ENCODE measurements at regions not wholly inside any gene's neighbourhood (a gene's known extent, or its start where the extent isn't known, plus 50 kb on each side); places are given as distances from the start of the nearest gene placed in this dataset.

DNA sequence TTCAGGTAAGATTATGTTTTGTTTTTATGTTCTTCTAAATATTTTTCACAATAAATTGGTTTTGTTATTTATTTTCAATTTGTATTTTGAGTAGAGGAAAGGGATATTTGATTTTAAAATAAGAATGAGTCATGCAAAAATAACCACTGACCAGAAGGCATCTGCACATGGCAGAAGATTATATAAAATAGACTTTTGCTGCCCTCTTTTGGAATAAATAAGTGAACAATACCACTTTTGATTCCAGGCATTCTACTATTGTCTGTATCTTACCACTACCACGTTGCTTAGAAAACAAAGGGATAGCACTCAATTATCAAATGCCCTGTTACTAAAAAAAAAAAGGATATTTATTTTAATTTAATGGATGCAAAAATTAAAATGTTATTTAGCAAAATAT lies 227.3 kb upstream of the ITGA1 start:
- Histone ChIP-seq H3K4me1 (ENCODE audit: control insufficient read depth, low read length) (no peaks in the 10 kb centered on the region), H3K27ac (ENCODE audit: low read depth, low read length) (no peak overlapping the region), H3K27me3 (ENCODE audit: control insufficient read depth, low read length) (no peaks in the 10 kb centered on the region), H3K4me2 (ENCODE audit: low read length) (no peak overlapping the region), H4K20me1 (ENCODE audit: control insufficient read depth, insufficient read depth, low read depth, low read length) (no peaks in the 10 kb centered on the region), H3K36me3 (ENCODE audit: control insufficient read depth, low read length) (no peaks in the 10 kb centered on the region), H3K4me3 (ENCODE audit: low read length) (no peak overlapping the region), H3K79me2 (ENCODE audit: control insufficient read depth, low read length) (no peaks in the 10 kb centered on the region), H3K9me3 (ENCODE audit: control insufficient read depth, insufficient read depth, low read length) (no peaks in the 10 kb centered on the region), H3K9me2 (replicated peaks; ENCODE audit: control insufficient read depth, low read length) (no peaks in the 10 kb centered on the region), H3F3A (ENCODE audit: control insufficient read depth, insufficient read depth) (no peaks in the 10 kb centered on the region)
- TF ChIP-seq, protein P1, sequence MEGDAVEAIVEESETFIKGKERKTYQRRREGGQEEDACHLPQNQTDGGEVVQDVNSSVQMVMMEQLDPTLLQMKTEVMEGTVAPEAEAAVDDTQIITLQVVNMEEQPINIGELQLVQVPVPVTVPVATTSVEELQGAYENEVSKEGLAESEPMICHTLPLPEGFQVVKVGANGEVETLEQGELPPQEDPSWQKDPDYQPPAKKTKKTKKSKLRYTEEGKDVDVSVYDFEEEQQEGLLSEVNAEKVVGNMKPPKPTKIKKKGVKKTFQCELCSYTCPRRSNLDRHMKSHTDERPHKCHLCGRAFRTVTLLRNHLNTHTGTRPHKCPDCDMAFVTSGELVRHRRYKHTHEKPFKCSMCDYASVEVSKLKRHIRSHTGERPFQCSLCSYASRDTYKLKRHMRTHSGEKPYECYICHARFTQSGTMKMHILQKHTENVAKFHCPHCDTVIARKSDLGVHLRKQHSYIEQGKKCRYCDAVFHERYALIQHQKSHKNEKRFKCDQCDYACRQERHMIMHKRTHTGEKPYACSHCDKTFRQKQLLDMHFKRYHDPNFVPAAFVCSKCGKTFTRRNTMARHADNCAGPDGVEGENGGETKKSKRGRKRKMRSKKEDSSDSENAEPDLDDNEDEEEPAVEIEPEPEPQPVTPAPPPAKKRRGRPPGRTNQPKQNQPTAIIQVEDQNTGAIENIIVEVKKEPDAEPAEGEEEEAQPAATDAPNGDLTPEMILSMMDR (IDR thresholded peaks at IDR 0.05; ENCODE audit: low read depth, low read length, poor library complexity, severe bottlenecking), result no peak
- no peak for TF ChIP-seq EZH2phosphoT487 (IDR thresholded peaks at IDR 0.05; ENCODE audit: borderline replicate concordance, low read length)

DNA sequence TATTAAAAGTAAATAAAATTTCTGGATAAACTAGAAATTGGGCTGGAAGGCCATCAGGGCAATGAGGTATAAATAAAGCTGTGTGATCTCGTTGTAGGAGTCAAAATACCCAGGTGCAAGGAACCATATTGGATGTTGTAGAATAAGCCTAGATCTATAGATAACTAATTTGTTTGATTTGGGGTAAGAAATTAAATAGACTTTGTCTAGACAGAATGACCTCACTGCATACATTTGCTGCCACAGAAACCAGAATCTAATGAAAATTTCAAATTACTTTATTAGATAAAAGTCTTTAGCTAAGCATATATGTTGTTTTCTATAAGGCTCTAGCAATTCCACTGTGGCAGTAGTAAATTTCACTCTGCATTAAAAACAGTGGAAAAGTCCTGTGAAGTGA lies 225.2 kb upstream of the ITGA1 start:
- Histone ChIP-seq H3K9me3 (ENCODE audit: control insufficient read depth, insufficient read depth, low read length) (no peaks in the 10 kb centered on the region), H4K20me1 (ENCODE audit: control insufficient read depth, insufficient read depth, low read depth, low read length) (no peaks in the 10 kb centered on the region)
- TF ChIP-seq, protein P1 (IDR thresholded peaks at IDR 0.05; ENCODE audit: low read depth, low read length, poor library complexity, severe bottlenecking), result no peak
- no peak for TF ChIP-seq EZH2phosphoT487 (IDR thresholded peaks at IDR 0.05; ENCODE audit: borderline replicate concordance, low read length)

DNA sequence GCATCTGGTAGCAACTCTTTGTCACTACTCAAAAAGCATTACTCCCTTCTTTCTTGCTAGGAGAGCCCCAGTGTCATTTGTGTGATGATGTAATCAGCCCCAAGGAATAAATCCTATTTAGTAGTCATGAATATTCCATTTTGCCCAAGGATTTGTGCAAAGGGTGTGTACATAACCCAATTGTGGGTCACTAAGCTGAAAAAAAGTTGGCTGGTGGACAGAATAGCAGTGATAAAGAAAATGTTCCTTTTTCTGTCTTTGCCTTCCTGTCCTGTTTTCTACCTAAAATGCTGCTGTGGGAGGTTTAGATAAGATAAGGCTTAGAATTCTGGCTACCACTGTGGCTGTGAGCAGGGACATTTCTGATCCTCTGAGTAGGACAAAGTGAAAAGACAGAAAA lies 223.1 kb upstream of the ITGA1 start:
- no peak overlapping the region for H3K27ac ChIP-seq (ENCODE audit: low read depth, low read length)

More for the DNA sequence above, 225.2 kb upstream of the ITGA1 start:
- Histone ChIP-seq H3K4me3 (ENCODE audit: low read length) (no peak overlapping the region), H3K9me2 (replicated peaks; ENCODE audit: control insufficient read depth, low read length) (no peaks in the 10 kb centered on the region), H3F3A (ENCODE audit: control insufficient read depth, insufficient read depth) (no peaks in the 10 kb centered on the region), H3K27me3 (ENCODE audit: control insufficient read depth, low read length) (no peaks in the 10 kb centered on the region), H3K79me2 (ENCODE audit: control insufficient read depth, low read length) (no peaks in the 10 kb centered on the region), H3K4me1 (ENCODE audit: control insufficient read depth, low read length) (no peaks in the 10 kb centered on the region), H3K27ac (ENCODE audit: low read depth, low read length) (no peak overlapping the region), H3K4me2 (ENCODE audit: low read length) (no peak overlapping the region), H3K36me3 (ENCODE audit: control insufficient read depth, low read length) (no peaks in the 10 kb centered on the region)

More for the DNA sequence above, 223.1 kb upstream of the ITGA1 start:
- H3K36me3 ChIP-seq (ENCODE audit: control insufficient read depth, low read length), result no peaks in the 10 kb centered on the region
- H4K20me1 ChIP-seq (ENCODE audit: control insufficient read depth, insufficient read depth, low read depth, low read length), result no peaks in the 10 kb centered on the region
- H3K9me3 ChIP-seq (ENCODE audit: control insufficient read depth, insufficient read depth, low read length), result no peaks in the 10 kb centered on the region
- TF ChIP-seq, protein P1 (IDR thresholded peaks at IDR 0.05; ENCODE audit: low read depth, low read length, poor library complexity, severe bottlenecking), result no peak
- no peak for TF ChIP-seq EZH2phosphoT487 (IDR thresholded peaks at IDR 0.05; ENCODE audit: borderline replicate concordance, low read length)
- no peaks in the 10 kb centered on the region for H3F3A ChIP-seq (ENCODE audit: control insufficient read depth, insufficient read depth)
- H3K4me1 ChIP-seq (ENCODE audit: control insufficient read depth, low read length), result no peaks in the 10 kb centered on the region
- H3K27me3 ChIP-seq (ENCODE audit: control insufficient read depth, low read length), result no peaks in the 10 kb centered on the region
- H3K4me3 ChIP-seq (ENCODE audit: low read length), result no peak overlapping the region
- no peaks in the 10 kb centered on the region for H3K79me2 ChIP-seq (ENCODE audit: control insufficient read depth, low read length)
- no peaks in the 10 kb centered on the region for H3K9me2 ChIP-seq (replicated peaks; ENCODE audit: control insufficient read depth, low read length)
- H3K4me2 ChIP-seq (ENCODE audit: low read length), result no peak overlapping the region

All from DOHH2 (cell line).